ENCODE measurements at regions not wholly inside any gene's neighbourhood (a gene's known extent, or its start where the extent isn't known, plus 50 kb on each side); places are given as distances from the start of the nearest gene placed in this dataset.

DNA sequence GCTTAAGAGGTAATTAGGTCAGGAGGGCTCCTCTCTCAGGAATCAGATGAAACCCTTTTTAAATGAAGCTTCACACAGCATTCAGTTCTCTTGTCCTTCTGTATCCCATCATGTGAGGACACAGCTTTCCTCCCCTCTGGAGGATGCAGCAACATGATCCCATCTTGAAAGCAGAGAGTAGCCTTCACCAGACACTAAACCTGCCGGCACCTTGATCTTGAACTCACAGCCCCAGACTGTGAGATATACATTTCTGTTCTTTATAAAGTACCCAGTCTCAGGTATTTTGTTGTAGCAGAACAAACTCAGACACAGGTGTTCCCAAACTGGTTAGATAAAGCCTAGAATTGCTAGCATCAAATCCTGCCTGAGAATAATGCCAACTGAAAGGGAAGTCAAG, 83.7 kb upstream of the PRICKLE2 start:
- H3K9me1 ChIP-seq (ENCODE audit: control insufficient read depth, insufficient read depth, low read length): no peaks in the 10 kb centered on the region
- TF ChIP-seq NR2F6 (CRISPR knock-in tag; IDR thresholded peaks at IDR 0.05) (no peak), ZNF384 (IDR thresholded peaks at IDR 0.05; ENCODE audit: low read depth, low read length) (no peak), MAFG (tag; conservative IDR thresholded peaks at IDR 0.05) (no peak), ZNF561 (CRISPR knock-in tag; conservative IDR thresholded peaks at IDR 0.05) (no peak)

DNA sequence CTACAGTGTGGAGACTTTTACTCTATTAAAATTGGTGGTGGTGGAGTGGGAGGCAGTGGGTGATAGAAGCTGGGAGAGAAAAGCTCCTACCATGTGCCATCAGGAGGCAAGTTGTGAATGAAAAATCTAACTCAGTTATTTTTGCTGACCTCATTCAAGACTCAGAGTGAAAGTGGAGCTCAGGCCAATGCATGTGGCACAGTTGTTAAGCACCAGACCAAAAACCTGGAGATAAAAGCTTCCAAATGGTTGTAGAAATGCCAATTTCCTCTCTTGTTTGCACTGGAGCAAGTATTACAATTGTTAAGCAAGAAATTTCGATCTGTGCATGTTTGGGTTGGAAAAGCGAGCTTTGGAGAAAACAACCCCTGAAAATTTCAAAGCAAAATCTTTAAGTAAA, 81.5 kb upstream of the PRICKLE2 start:
- CTCF ChIA-PET (ENCODE audit: low intra/inter-chr PET ratio): no interaction called here
- BruUV-seq (replicated peaks): no TSS peak
- Histone ChIP-seq H4K20me1 (replicated peaks; ENCODE audit: control insufficient read depth, insufficient read depth, low read length) (no peaks in the 10 kb centered on the region), H3K9me1 (ENCODE audit: control insufficient read depth, insufficient read depth, low read length) (no peaks in the 10 kb centered on the region), H3K27me3 (ENCODE audit: control insufficient read depth in 2 of 2, insufficient read depth in 2 of 2, low read length in 2 of 2) (no peaks in the 10 kb centered on the region), H3K36me3 (ENCODE audit: control insufficient read depth, insufficient read depth, low read length) (no peaks in the 10 kb centered on the region), H3K9ac (ENCODE audit: insufficient read depth in 1 of 2, low read depth in 2 of 2, low read length in 2 of 2) (no peak overlapping the region), H3K4me3 (no peak overlapping the region), H3K9me3 (replicated peaks; ENCODE audit: control insufficient read depth, insufficient read depth, low read depth, low read length) (no peaks in the 10 kb centered on the region), H3K4me1 (replicated peaks in 1 of 2; ENCODE audit: control insufficient read depth in 2 of 2, insufficient read depth in 2 of 2, low read length in 2 of 2) (no peaks in the 10 kb centered on the region), H3K27ac (ENCODE audit: extremely low read depth, low read depth, low read length) (no peak overlapping the region), H2AFZ (ENCODE audit: low read depth, low read length) (no peak overlapping the region), H3K79me2 (ENCODE audit: control insufficient read depth, insufficient read depth, low read length) (no peaks in the 10 kb centered on the region), H3K4me2 (ENCODE audit: insufficient read depth, low read length) (no peak overlapping the region)
- ATAC-seq: no peak
- no peak for DNase-seq (ENCODE audit: extremely low read depth in 1 of 4, low spot score in 3 of 4)
- WGBS (ENCODE audit: insufficient coverage, low coverage, missing lambda C conversion rate): 0% methylated on average over 2 of the region's 2 CpGs
- POLR2A ChIA-PET: no interaction called here
- intact Hi-C loops (cut with micrococcal nuclease) (no loop called here), in situ Hi-C loops (cut with MboI) (no loop called here)
- no peak for FAIRE-seq
- no peak for TF ChIP-seq SUPT5H (IDR thresholded peaks at IDR 0.05)
- no peak for TF ChIP-seq CCNT2 (IDR thresholded peaks at IDR 0.05; ENCODE audit: borderline replicate concordance, extremely low read depth, insufficient read length, low read depth, low read length)
- no peak for TF ChIP-seq RFX7 (CRISPR knock-in tag; IDR thresholded peaks at IDR 0.05)
- no peak for TF ChIP-seq TARDBP (IDR thresholded peaks at IDR 0.05)
- no peak for TF ChIP-seq THRAP3 (IDR thresholded peaks at IDR 0.05; ENCODE audit: borderline replicate concordance)
- TF ChIP-seq, protein P1, sequence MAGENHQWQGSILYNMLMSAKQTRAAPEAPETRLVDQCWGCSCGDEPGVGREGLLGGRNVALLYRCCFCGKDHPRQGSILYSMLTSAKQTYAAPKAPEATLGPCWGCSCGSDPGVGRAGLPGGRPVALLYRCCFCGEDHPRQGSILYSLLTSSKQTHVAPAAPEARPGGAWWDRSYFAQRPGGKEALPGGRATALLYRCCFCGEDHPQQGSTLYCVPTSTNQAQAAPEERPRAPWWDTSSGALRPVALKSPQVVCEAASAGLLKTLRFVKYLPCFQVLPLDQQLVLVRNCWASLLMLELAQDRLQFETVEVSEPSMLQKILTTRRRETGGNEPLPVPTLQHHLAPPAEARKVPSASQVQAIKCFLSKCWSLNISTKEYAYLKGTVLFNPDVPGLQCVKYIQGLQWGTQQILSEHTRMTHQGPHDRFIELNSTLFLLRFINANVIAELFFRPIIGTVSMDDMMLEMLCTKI (IDR thresholded peaks at IDR 0.05; ENCODE audit: partially characterized antibody): no peak
- no peak for TF ChIP-seq CBFA2T2 (conservative IDR thresholded peaks at IDR 0.05)
- no peak for TF ChIP-seq SAP30 (IDR thresholded peaks at IDR 0.05; ENCODE audit: borderline replicate concordance, insufficient read depth, low read depth, low read length, poor library complexity, severe bottlenecking)
- no peak for TF ChIP-seq PHF8 (IDR thresholded peaks at IDR 0.05; ENCODE audit: borderline replicate concordance, low read length)
- TF ChIP-seq FOSL1 (tag; conservative IDR thresholded peaks at IDR 0.05): no peak

More for the DNA sequence above, 83.7 kb upstream of the PRICKLE2 start:
- Histone ChIP-seq H3K27ac (ENCODE audit: extremely low read depth, low read depth, low read length) (no peak overlapping the region), H3K9ac (ENCODE audit: insufficient read depth in 1 of 2, low read depth in 2 of 2, low read length in 2 of 2) (no peak overlapping the region), H3K36me3 (ENCODE audit: control insufficient read depth, insufficient read depth, low read length) (no peaks in the 10 kb centered on the region), H3K9me3 (replicated peaks; ENCODE audit: control insufficient read depth, insufficient read depth, low read depth, low read length) (no peaks in the 10 kb centered on the region), H3K4me1 (replicated peaks in 1 of 2; ENCODE audit: control insufficient read depth in 2 of 2, insufficient read depth in 2 of 2, low read length in 2 of 2) (no peaks in the 10 kb centered on the region), H3K4me2 (ENCODE audit: insufficient read depth, low read length) (no peak overlapping the region), H4K20me1 (replicated peaks; ENCODE audit: control insufficient read depth, insufficient read depth, low read length) (no peaks in the 10 kb centered on the region), H3K27me3 (ENCODE audit: control insufficient read depth in 2 of 2, insufficient read depth in 2 of 2, low read length in 2 of 2) (no peaks in the 10 kb centered on the region), H2AFZ (ENCODE audit: low read depth, low read length) (no peak overlapping the region), H3K79me2 (ENCODE audit: control insufficient read depth, insufficient read depth, low read length) (no peaks in the 10 kb centered on the region), H3K4me3 (no peak overlapping the region)
- ATAC-seq: no peak
- no TSS peak for BruUV-seq (replicated peaks)
- in situ Hi-C loops (cut with MboI): no loop called here
- POLR2A ChIA-PET: no interaction called here
- FAIRE-seq: no peak
- no peak for DNase-seq (ENCODE audit: extremely low read depth in 1 of 4, low spot score in 3 of 4)
- intact Hi-C loops (cut with micrococcal nuclease): no loop called here
- 0% methylated on average over 1 of the region's 1 CpG for WGBS (ENCODE audit: insufficient coverage, low coverage, missing lambda C conversion rate)
- CTCF ChIA-PET (ENCODE audit: low intra/inter-chr PET ratio): no interaction called here
